ENCODE measurements at regions not wholly inside any gene's neighbourhood (a gene's known extent, or its start where the extent isn't known, plus 50 kb on each side); places are given as distances from the start of the nearest gene placed in this dataset.

DNA sequence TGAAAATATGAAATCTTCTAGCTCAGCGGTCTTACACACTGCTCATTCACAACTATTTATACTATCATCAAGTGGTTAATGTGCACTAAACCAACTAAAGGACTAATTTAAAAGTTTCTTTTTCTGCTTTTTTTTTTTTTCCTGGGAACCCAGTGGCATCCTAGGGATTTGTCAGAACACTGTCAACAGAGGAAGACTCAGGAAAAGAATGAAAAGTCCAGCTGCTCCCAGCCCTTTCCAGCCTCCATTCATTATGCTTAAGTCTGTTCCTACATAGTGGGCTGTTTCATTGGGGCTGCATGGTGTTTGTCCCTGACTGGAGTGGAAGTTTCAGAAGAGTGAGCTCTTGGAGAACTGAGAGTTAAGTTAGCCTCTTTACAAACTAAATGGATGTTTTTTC, 391.1 kb downstream of the AASDHPPT start:
- TF ChIP-seq, protein P1, sequence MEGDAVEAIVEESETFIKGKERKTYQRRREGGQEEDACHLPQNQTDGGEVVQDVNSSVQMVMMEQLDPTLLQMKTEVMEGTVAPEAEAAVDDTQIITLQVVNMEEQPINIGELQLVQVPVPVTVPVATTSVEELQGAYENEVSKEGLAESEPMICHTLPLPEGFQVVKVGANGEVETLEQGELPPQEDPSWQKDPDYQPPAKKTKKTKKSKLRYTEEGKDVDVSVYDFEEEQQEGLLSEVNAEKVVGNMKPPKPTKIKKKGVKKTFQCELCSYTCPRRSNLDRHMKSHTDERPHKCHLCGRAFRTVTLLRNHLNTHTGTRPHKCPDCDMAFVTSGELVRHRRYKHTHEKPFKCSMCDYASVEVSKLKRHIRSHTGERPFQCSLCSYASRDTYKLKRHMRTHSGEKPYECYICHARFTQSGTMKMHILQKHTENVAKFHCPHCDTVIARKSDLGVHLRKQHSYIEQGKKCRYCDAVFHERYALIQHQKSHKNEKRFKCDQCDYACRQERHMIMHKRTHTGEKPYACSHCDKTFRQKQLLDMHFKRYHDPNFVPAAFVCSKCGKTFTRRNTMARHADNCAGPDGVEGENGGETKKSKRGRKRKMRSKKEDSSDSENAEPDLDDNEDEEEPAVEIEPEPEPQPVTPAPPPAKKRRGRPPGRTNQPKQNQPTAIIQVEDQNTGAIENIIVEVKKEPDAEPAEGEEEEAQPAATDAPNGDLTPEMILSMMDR (IDR thresholded peaks at IDR 0.05) = no peak
- TF ChIP-seq POLR2AphosphoS5 (IDR thresholded peaks at IDR 0.05; ENCODE audit: insufficient read depth in 1 of 2, low read depth in 1 of 2) = no peak
- no peak for TF ChIP-seq POLR2A (IDR thresholded peaks at IDR 0.05)

All from vagina (tissue), 2 donors.